ENCODE measurements at regions not wholly inside any gene's neighbourhood (a gene's known extent, or its start where the extent isn't known, plus 50 kb on each side); places are given as distances from the start of the nearest gene placed in this dataset.
A peak's percentile ranks its signal among the peaks of the same experiment; 100 is the strongest.

GRCh38 chr22:19625331-19626041 is 88.8 kb upstream of the SEPTIN5 start:
- Histone ChIP-seq H3K4me3 (ENCODE audit: insufficient read depth, low read depth, low read length) (no peak overlapping the region), H3K36me3 (replicated peaks; ENCODE audit: control insufficient read depth, insufficient read depth, low read length) (no peaks in the 10 kb centered on the region), H3K27me3 (ENCODE audit: control insufficient read depth, insufficient read depth, low read length) (no peaks in the 10 kb centered on the region)
- no peak for DNase-seq

- H3K27me3 ChIP-seq (ENCODE audit: control insufficient read depth, insufficient read depth, low read length), result no peaks in the 10 kb centered on the region
- no peak overlapping the region for H3K4me3 ChIP-seq (ENCODE audit: insufficient read depth, low read depth, low read length)
- DNase-seq, result no peak
- H3K36me3 ChIP-seq (replicated peaks; ENCODE audit: control insufficient read depth, insufficient read depth, low read length), result no peaks in the 10 kb centered on the region
Observed at GRCh38 chr22:19626042-19626587, 88.2 kb upstream of the SEPTIN5 start.

GRCh38 chr22:19626666-19627065 is 87.6 kb upstream of the SEPTIN5 start:
- no peak for DNase-seq
- Histone ChIP-seq H3K27me3 (ENCODE audit: control insufficient read depth, insufficient read depth, low read length) (no peaks in the 10 kb centered on the region), H3K36me3 (replicated peaks; ENCODE audit: control insufficient read depth, insufficient read depth, low read length) (no peaks in the 10 kb centered on the region), H3K4me3 (ENCODE audit: insufficient read depth, low read depth, low read length) (no peak overlapping the region)

GRCh38 chr22:19628038-19628776 is 86.1 kb upstream of the SEPTIN5 start:
- H3K4me3 ChIP-seq (ENCODE audit: insufficient read depth, low read depth, low read length), result no peak overlapping the region
- H3K27me3 ChIP-seq (ENCODE audit: control insufficient read depth, insufficient read depth, low read length), result no peaks in the 10 kb centered on the region
- no peaks in the 10 kb centered on the region for H3K36me3 ChIP-seq (replicated peaks; ENCODE audit: control insufficient read depth, insufficient read depth, low read length)
- DNase-seq, result no peak

- Histone ChIP-seq H3K27me3 (ENCODE audit: control insufficient read depth, insufficient read depth, low read length) (no peaks in the 10 kb centered on the region), H3K4me3 (ENCODE audit: insufficient read depth, low read depth, low read length) (no peak overlapping the region), H3K36me3 (replicated peaks; ENCODE audit: control insufficient read depth, insufficient read depth, low read length) (no peaks in the 10 kb centered on the region)
- DNase-seq, result no peak
Observed at GRCh38 chr22:19629331-19629719, 85.0 kb upstream of the SEPTIN5 start.

GRCh38 chr22:19629720-19630419 is 84.4 kb upstream of the SEPTIN5 start:
- Histone ChIP-seq H3K36me3 (replicated peaks; ENCODE audit: control insufficient read depth, insufficient read depth, low read length) (no peaks in the 10 kb centered on the region), H3K4me3 (ENCODE audit: insufficient read depth, low read depth, low read length) (no peak overlapping the region), H3K27me3 (ENCODE audit: control insufficient read depth, insufficient read depth, low read length) (no peaks in the 10 kb centered on the region)
- peak; percentile 94 for DNase-seq

GRCh38 chr22:19630614-19631013 is 83.7 kb upstream of the SEPTIN5 start:
- no peaks in the 10 kb centered on the region for H3K27me3 ChIP-seq (ENCODE audit: control insufficient read depth, insufficient read depth, low read length)
- DNase-seq, result peak; percentile 5
- H3K36me3 ChIP-seq (replicated peaks; ENCODE audit: control insufficient read depth, insufficient read depth, low read length), result no peaks in the 10 kb centered on the region
- H3K4me3 ChIP-seq (ENCODE audit: insufficient read depth, low read depth, low read length), result no peak overlapping the region

GRCh38 chr22:19631899-19632667 is 82.2 kb upstream of the SEPTIN5 start:
- Histone ChIP-seq H3K4me3 (ENCODE audit: insufficient read depth, low read depth, low read length) (no peak overlapping the region), H3K27me3 (ENCODE audit: control insufficient read depth, insufficient read depth, low read length) (no peaks in the 10 kb centered on the region), H3K36me3 (replicated peaks; ENCODE audit: control insufficient read depth, insufficient read depth, low read length) (no peaks in the 10 kb centered on the region)
- DNase-seq, result peak; percentile 86

GRCh38 chr22:19632668-19633148 is 81.6 kb upstream of the SEPTIN5 start:
- Histone ChIP-seq H3K36me3 (replicated peaks; ENCODE audit: control insufficient read depth, insufficient read depth, low read length) (no peaks in the 10 kb centered on the region), H3K27me3 (ENCODE audit: control insufficient read depth, insufficient read depth, low read length) (no peaks in the 10 kb centered on the region), H3K4me3 (ENCODE audit: insufficient read depth, low read depth, low read length) (no peak overlapping the region)
- peak; percentile 6 for DNase-seq

GRCh38 chr22:19634226-19634975 is 79.9 kb upstream of the SEPTIN5 start:
- Histone ChIP-seq H3K27me3 (ENCODE audit: control insufficient read depth, insufficient read depth, low read length) (no peaks in the 10 kb centered on the region), H3K36me3 (replicated peaks; ENCODE audit: control insufficient read depth, insufficient read depth, low read length) (no peaks in the 10 kb centered on the region), H3K4me3 (ENCODE audit: insufficient read depth, low read depth, low read length) (no peak overlapping the region)
- no peak for DNase-seq

GRCh38 chr22:19635644-19636043 is 78.7 kb upstream of the SEPTIN5 start:
- Histone ChIP-seq H3K36me3 (replicated peaks; ENCODE audit: control insufficient read depth, insufficient read depth, low read length) (no peaks in the 10 kb centered on the region), H3K4me3 (ENCODE audit: insufficient read depth, low read depth, low read length) (no peak overlapping the region), H3K27me3 (ENCODE audit: control insufficient read depth, insufficient read depth, low read length) (no peaks in the 10 kb centered on the region)
- no peak for DNase-seq

- no peak for DNase-seq
- Histone ChIP-seq H3K36me3 (replicated peaks; ENCODE audit: control insufficient read depth, insufficient read depth, low read length) (no peaks in the 10 kb centered on the region), H3K27me3 (ENCODE audit: control insufficient read depth, insufficient read depth, low read length) (no peaks in the 10 kb centered on the region; the same call in 1 of the 2 replicates), H3K4me3 (ENCODE audit: insufficient read depth, low read depth, low read length) (no peak overlapping the region)
Observed at GRCh38 chr22:19636696-19637407, 77.5 kb upstream of the SEPTIN5 start.
